HFFc6 (cell line): ENCODE measurements at regions not wholly inside any gene's neighbourhood (a gene's known extent, or its start where the extent isn't known, plus 50 kb on each side); places are given as distances from the start of the nearest gene placed in this dataset.

Experiments used
- DNase-seq: peaks from one replicate; pipeline ENCODE4 v3.0.0-alpha.2; 2018
- H3K27ac Mint-ChIP-seq: 2 replicates; pipeline ENCODE4 v1.8.0; 2020; ENCODE audit warnings: mild to moderate bottlenecking, mixed read lengths
- H3K27me3 Mint-ChIP-seq: 2 replicates; pipeline ENCODE4 v1.8.0; 2021; ENCODE audit warnings: mild to moderate bottlenecking, moderate library complexity, mixed read lengths; ENCODE audit not compliant: insufficient read depth
- H3K36me3 Mint-ChIP-seq: 2 replicates; pipeline ENCODE4 v1.8.0; 2021; ENCODE audit warnings: low read depth, mixed read lengths
- H3K4me1 Mint-ChIP-seq: 2 replicates; pipeline ENCODE4 v1.8.0; 2020; ENCODE audit warnings: low read depth, mixed read lengths
- H3K4me3 Mint-ChIP-seq: 2 replicates; pipeline ENCODE4 v1.8.0; 2020; ENCODE audit warnings: mild to moderate bottlenecking, moderate library complexity, mixed read lengths
- H3K9me3 Mint-ChIP-seq: 2 replicates; pipeline ENCODE4 v1.8.0; 2020; ENCODE audit warnings: mild to moderate bottlenecking, mixed read lengths
- CTCF ChIP-seq: fragments of 200-600 bp; sonication (generic); IDR thresholded peaks from 2 replicates; pipeline ENCODE4 v1.5.0; 2021; ENCODE audit warnings: antibody characterized with exemption, mild to moderate bottlenecking

GRCh38 chr9:135297456-135298075, 182.0 kb upstream of the PPP1R26 start:
- Mint-ChIP-seq H3K27ac (no peak overlapping the region), H3K4me1 (no peaks in the 10 kb centered on the region), H3K4me3 (no peak overlapping the region), H3K9me3 (peaks cover 29% of the 10 kb centered on the region), H3K36me3 (0 out of 2 replicates have a peak, but pooled peaks cover 5% of the 10 kb centered on the region), H3K27me3 (peaks cover 7% of the 10 kb centered on the region)
- DNase-seq = no peak
- TF ChIP-seq CTCF = no peak

DNA sequence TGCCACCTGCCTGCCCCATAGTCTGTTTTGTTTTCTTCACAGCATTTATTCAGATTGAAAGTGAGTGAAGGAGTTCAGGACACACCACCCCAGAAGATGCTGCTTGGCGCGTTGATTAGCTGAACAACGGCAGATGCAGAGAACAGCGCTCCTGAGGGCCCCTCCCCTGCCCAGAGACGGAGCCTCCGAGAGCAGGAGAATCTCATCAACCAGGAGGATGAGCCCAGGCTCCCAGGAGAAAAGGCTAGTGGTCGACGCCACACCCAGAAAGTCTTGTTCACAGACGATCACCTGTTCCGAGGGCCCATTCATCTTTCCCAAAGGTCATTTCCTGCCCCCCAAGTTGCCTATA, 180.4 kb upstream of the PPP1R26 start:
- Mint-ChIP-seq H3K27me3 (peaks cover 9% of the 10 kb centered on the region), H3K36me3 (peaks cover 11% of the 10 kb centered on the region; the same call in 1 of the 2 replicates), H3K4me1 (no peaks in the 10 kb centered on the region), H3K27ac (no peak overlapping the region), H3K9me3 (peaks cover 36% of the 10 kb centered on the region), H3K4me3 (no peak overlapping the region)
- DNase-seq = no peak
- TF ChIP-seq CTCF = no peak

GRCh38 chr9:135299651-135300345, 179.8 kb upstream of the PPP1R26 start:
- H3K27me3 Mint-ChIP-seq = peaks cover 6% of the 10 kb centered on the region

GRCh38 chr9:135300346-135301141, 179.0 kb upstream of the PPP1R26 start:
- Mint-ChIP-seq H3K36me3 (peaks cover 13% of the 10 kb centered on the region; the same call in 1 of the 2 replicates), H3K4me3 (no peak overlapping the region), H3K4me1 (no peaks in the 10 kb centered on the region), H3K27ac (no peak overlapping the region), H3K27me3 (peaks cover 6% of the 10 kb centered on the region), H3K9me3 (peaks cover 39% of the 10 kb centered on the region)
- no peak for TF ChIP-seq CTCF
- no peak for DNase-seq

More at GRCh38 chr9:135299651-135300345, 179.8 kb upstream of the PPP1R26 start:
- Mint-ChIP-seq H3K36me3 (peaks cover 13% of the 10 kb centered on the region; the same call in 1 of the 2 replicates), H3K27ac (no peak overlapping the region), H3K4me3 (no peak overlapping the region), H3K4me1 (no peaks in the 10 kb centered on the region), H3K9me3 (peaks cover 39% of the 10 kb centered on the region)
- TF ChIP-seq CTCF = no peak
- no peak for DNase-seq

- Mint-ChIP-seq H3K36me3 (peaks cover 13% of the 10 kb centered on the region; the same call in 1 of the 2 replicates), H3K27me3 (peaks cover 7% of the 10 kb centered on the region), H3K4me1 (no peaks in the 10 kb centered on the region), H3K9me3 (peaks cover 34% of the 10 kb centered on the region), H3K27ac (no peak overlapping the region), H3K4me3 (no peak overlapping the region)
- no peak for DNase-seq
- TF ChIP-seq CTCF = no peak
These were observed 178.0 kb upstream of the PPP1R26 start for GRCh38 chr9:135301271-135302263.
